Ascending aorta (tissue), 2 donors: ENCODE measurements at regions not wholly inside any gene's neighbourhood (a gene's known extent, or its start where the extent isn't known, plus 50 kb on each side); places are given as distances from the start of the nearest gene placed in this dataset.

Source experiments
- DNase-seq, 2 donors: peaks; one replicate each; pipeline ENCODE4 v3.0.0-alpha.2; 2019; ENCODE audit warnings: low spot score in 2 of 2
- H3K27ac ChIP-seq, 2 donors: fragments of 200-600 bp; sonication (generic); one replicate each; pipeline ENCODE4 v1.5.1; 2016 to 2017; ENCODE audit warnings: mild to moderate bottlenecking in 1 of 2
- H3K27me3 ChIP-seq: fragments of 200-600 bp; sonication (generic); one replicate; pipeline ENCODE4 v1.5.1; 2017
- H3K36me3 ChIP-seq, 2 donors: fragments of 200-600 bp; sonication (generic); one replicate each; pipeline ENCODE4 v1.5.1; 2016
- H3K4me1 ChIP-seq, 2 donors: fragments of 200-600 bp; sonication (generic); one replicate each; pipeline ENCODE4 v1.5.1; 2016 to 2017; ENCODE audit warnings: mild to moderate bottlenecking in 1 of 2
- H3K4me3 ChIP-seq, 2 donors: fragments of 200-600 bp; sonication (generic); one replicate each; pipeline ENCODE4 v1.5.1; 2016 to 2017; ENCODE audit warnings: mild to moderate bottlenecking in 1 of 2
- H3K9me3 ChIP-seq, 2 donors: fragments of 200-600 bp; sonication (generic); one replicate each; pipeline ENCODE4 v1.5.1; 2016
- intact Hi-C: fragments of 100-400 bp; cut with DNase I; formaldehyde crosslinking; loops from one replicate; pipeline ENCODE4 v1.15.1; 2023
- TF ChIP-seq, protein P1 (sequence below), 3 experiments: fragments of 200-600 bp in 2 of 3; fragments of 450-650 bp in 1 of 3; sonication (generic) in 2 of 3; IDR thresholded peaks; one replicate each; pipeline ENCODE4 v1.5.1; 2016 to 2019; ENCODE audit warnings: antibody characterized with exemption in 3 of 3, mild to moderate bottlenecking in 1 of 3, moderate library complexity in 1 of 3

- DNase-seq = no peak
- Histone ChIP-seq H3K36me3 (no peaks in the 10 kb centered on the region), H3K4me3 (no peak overlapping the region), H3K27ac (no peak overlapping the region), H3K27me3 (no peaks in the 10 kb centered on the region), H3K4me1 (peaks cover 0 to 5% of the 10 kb centered on the region in 2 donors), H3K9me3 (no peaks in the 10 kb centered on the region)
- TF ChIP-seq, protein P1, sequence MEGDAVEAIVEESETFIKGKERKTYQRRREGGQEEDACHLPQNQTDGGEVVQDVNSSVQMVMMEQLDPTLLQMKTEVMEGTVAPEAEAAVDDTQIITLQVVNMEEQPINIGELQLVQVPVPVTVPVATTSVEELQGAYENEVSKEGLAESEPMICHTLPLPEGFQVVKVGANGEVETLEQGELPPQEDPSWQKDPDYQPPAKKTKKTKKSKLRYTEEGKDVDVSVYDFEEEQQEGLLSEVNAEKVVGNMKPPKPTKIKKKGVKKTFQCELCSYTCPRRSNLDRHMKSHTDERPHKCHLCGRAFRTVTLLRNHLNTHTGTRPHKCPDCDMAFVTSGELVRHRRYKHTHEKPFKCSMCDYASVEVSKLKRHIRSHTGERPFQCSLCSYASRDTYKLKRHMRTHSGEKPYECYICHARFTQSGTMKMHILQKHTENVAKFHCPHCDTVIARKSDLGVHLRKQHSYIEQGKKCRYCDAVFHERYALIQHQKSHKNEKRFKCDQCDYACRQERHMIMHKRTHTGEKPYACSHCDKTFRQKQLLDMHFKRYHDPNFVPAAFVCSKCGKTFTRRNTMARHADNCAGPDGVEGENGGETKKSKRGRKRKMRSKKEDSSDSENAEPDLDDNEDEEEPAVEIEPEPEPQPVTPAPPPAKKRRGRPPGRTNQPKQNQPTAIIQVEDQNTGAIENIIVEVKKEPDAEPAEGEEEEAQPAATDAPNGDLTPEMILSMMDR (IDR thresholded peaks at IDR 0.05) = no peak
- intact Hi-C loops = no loop called here
Observed at GRCh38 chr10:3836222-3836820, 51.3 kb upstream of the KLF6 start.

DNA sequence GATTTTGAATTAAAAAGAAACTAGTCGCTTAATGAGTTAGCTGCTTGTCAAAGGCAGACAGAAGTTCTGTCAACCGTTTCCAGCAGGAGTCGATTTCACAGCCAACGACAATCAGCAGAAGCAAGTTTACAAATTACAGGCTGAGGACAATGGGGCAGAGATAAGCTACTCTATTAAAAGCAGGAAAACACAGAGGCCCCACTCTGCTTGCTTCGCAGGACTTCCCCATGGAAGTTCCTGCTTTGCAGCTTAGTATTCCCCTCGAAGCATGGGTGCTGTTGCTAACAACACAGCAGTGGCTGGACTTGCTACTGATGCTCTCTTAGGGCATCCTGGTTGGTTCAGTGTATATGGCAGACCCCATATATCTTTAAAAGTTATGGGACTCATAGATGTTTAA, 50.8 kb upstream of the KLF6 start:
- no peak overlapping the region for H3K27ac ChIP-seq
- no peak overlapping the region for H3K4me3 ChIP-seq
- intact Hi-C loops = no loop called here
- DNase-seq = no peak
- peaks cover 0 to 9% of the 10 kb centered on the region in 2 donors for H3K4me1 ChIP-seq
- H3K9me3 ChIP-seq = no peaks in the 10 kb centered on the region
- no peaks in the 10 kb centered on the region for H3K27me3 ChIP-seq
- H3K36me3 ChIP-seq = no peaks in the 10 kb centered on the region
- TF ChIP-seq, protein P1 (IDR thresholded peaks at IDR 0.05) = no peak

DNA sequence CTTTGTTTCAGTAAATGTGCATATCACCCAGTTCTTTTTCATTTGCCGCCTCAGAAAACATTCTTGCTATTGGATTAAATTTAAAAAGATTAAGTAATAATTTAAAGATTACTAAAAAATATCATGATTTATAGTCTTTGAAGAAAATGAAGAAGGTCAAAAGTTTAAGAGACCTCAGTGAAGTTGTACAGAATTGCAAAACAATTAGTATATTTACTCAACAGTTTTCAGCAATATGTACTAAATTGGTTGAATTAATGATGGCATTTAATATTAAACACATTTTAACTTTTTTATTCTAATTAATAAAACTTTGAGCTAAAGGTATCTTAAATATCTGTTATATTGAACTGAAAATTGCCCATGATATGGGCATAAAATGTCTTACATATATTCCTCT, 49.9 kb upstream of the KLF6 start:
- peaks cover 0 to 10% of the 10 kb centered on the region in 2 donors for H3K4me1 ChIP-seq
- H3K4me3 ChIP-seq = no peak overlapping the region
- intact Hi-C loops = no loop called here
- no peaks in the 10 kb centered on the region for H3K27me3 ChIP-seq
- no peaks in the 10 kb centered on the region for H3K9me3 ChIP-seq
- no peak for DNase-seq
- TF ChIP-seq, protein P1 (IDR thresholded peaks at IDR 0.05) = no peak
- no peak overlapping the region for H3K27ac ChIP-seq
- H3K36me3 ChIP-seq = no peaks in the 10 kb centered on the region
